ENCODE measurements at regions not wholly inside any gene's neighbourhood (a gene's known extent, or its start where the extent isn't known, plus 50 kb on each side); places are given as distances from the start of the nearest gene placed in this dataset.

DNA sequence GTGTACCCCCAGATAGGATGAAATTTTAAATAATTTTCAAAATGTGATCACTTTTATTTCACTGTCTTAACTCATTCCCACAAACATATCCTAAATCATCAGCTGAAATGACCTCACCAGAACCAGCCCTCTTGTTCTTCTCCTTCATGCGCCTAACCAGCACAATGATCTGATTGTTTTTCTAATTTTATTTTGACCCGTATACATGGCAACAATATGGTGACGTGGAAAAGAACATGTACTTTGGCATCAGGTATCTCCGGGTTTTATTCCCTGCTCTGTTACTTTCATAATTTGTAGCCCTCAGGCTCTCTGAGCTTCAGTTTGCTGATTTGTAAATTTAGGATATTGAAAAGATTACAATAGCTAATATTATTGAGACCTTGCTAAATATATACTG lies 562.4 kb upstream of the ZFP42 start:
- FAIRE-seq, result no peak

DNA sequence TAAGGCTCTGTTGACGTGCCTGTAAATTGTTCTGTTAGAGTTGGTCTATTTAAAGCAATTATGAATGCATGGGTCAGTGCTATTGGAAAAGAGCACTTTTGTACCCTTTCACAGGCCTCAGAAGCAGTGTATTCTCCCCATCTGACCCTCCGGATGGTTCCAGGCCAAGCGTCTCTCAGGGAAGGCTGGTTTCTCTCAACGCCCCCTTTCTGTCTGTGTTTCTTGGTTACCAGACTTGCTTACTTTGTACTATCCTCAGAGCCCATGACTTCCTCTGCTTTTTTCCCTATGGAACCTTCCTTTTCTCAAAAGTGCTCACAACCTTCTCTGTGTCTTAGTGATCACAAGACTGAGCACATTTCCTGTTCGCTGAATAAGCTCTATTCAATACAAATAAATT lies 559.3 kb upstream of the ZFP42 start:
- FAIRE-seq, result no peak

DNA sequence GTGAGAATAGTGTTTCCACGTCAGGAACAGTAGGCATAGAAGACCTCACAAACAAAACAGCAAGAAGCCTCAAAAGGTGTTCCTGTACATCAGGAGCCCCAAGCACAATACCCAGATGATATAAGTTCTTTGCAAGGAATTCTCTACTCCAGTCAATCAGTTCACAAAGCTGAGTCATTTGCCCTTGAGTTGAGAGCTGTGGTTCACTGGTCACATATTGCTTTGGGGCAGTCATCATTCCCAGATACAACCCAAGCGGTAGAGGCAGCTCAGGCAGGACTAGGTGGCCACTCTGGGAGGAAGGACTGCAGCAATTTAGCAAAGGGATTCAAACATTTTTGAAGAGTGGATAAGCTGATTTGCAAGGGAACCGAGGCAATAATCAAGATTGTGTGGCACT lies 551.5 kb upstream of the ZFP42 start:
- no peak for FAIRE-seq

DNA sequence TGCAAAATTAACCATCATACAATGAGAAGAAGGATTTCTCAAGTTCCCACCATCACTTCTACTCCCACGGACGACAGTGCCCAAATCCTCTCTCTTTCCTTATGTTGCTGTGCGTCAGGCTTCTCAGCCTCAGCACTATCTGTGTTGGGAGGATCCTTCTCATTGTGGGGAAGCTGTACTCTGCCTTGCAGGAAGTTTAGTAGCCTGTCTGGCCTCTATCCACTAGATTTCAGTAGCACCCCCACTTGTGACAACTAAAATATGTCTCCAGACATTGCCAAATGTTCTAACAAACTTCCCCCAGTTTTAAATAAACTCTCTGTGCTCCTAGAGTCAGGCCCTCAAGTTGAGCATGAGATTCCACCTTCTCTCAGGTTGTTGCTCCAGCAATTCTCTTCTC lies 545.9 kb upstream of the ZFP42 start:
- FAIRE-seq, result no peak

DNA sequence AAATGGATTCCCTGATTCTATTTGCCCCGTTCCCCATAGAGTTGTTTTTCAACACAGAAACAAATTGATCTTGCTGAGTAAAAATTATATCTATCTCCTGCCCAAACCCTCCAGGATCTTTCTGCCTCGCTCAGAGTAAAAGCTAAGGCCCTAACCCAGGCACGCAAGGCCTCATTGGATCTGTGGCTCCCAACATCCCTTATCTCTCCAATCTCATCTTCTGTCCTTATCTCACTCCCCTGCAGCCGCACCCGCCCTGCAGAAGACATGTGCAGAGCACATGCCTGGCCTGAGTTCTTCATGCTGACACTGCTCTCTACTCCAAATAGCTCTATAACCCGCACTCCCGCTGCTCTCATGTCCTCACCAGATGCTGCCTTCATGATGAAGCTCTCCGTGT lies 543.8 kb upstream of the ZFP42 start:
- FAIRE-seq, result no peak

DNA sequence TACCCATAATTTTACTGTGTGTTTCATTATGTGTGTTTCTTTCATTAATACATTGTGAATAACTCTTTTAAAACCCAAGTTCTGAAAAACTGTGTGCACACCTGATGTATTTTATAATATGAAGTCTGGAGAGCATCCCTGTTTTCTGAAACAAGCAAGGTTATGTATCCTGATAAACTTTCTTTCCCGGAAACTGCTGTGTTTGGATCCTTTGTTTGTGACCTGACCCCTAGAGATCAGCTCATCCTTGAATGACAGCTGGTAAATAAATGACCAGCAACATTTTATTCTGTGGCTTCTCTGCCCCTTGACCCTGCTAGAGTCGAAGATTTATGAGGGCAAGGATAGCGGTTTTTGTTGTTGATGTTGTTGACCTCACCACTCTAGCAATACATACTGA lies 535.6 kb upstream of the ZFP42 start:
- no peak for FAIRE-seq

DNA sequence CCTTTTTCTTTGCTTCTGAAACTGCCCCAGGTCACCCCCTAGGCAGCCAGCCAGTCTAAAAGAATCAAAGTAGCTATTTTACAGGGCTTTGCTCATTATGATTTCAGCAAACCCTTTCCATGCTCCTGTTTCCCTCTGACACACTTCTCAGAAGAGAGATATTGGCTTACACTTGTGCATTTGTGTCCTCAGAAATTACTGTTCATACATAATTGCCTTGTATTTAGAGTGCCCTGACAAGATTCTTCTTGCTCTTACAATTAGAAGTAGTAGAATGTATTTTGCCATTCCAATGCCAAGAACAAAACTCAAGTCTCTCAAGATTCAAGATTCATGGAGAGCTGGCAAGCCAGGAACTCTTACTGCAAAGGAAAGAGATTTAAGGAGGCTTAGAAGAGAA lies 531.0 kb upstream of the ZFP42 start:
- FAIRE-seq, result no peak

DNA sequence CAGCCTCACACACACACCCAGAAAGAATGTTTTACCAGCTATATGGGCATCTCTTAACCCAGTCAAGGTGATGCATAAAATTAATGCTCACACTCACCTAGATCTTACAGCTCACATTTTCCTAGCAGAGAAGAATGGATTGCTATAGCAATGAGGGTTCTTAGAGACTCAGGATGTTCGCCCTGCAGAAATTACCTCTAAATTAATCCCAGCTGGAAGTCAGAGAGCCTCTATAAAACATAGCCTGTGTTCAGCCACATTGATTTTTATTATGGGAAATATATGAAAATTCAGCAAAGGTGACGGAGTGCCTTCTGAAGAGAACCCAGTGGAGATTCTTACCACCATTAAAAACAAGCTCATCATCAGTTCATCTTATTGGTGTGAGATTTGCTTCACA lies 528.3 kb upstream of the ZFP42 start:
- FAIRE-seq, result no peak

DNA sequence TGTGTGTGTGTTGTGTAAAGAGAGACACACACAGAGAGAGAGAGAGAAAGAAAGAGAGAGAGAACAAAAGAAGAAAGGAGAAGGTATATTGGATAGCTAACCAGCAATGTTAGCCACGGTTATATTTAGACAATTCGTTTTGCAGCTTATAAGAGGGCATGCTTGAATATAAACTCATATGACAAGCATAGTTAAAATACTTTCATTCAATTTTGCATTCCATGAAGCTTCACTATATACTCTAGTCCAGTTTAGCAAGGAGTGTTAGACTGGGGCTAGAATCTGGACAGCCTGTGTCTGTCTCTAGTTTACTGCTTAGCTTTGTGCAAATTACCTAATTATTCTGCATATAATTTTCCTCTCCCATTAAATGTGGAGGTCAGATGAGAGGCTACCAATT lies 525.9 kb upstream of the ZFP42 start:
- FAIRE-seq, result no peak

DNA sequence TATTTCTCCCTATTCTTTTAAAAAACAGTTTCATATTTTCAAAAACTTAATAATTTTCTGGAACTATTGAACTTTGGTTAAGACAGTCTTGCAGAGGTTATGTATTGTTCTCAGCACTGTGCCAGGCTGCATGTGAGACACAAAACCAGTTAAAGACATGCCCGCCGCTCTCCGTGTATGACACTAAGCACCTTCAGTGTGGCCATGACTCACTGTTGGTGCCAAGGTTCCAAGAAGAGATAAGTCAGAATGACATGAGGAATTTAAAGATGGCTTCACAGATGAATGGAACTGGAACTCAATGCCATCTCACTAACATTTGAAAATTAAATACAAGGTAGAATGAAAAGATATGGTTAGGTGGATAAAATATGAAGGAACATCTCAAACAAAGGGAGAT lies 525.5 kb upstream of the ZFP42 start:
- FAIRE-seq, result no peak

DNA sequence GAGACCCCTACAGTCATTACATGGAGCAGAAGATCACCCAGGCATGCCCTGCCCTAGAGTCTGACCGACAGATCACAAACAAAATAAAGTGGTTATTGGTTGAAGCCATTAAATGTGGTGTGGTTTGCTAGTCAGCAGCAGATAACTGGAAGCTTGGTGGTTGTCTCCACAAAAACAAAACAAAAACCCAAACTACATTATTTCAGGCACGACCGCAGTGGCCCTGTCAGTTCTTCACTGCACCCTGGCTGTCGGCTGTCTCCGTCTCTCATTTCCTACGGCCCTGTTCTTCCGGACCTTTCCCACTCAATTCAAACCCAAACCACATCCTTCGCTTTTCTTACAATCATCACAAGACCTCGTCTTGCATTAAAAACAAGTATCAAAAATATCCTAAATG lies 521.3 kb upstream of the ZFP42 start:
- no peak for FAIRE-seq

DNA sequence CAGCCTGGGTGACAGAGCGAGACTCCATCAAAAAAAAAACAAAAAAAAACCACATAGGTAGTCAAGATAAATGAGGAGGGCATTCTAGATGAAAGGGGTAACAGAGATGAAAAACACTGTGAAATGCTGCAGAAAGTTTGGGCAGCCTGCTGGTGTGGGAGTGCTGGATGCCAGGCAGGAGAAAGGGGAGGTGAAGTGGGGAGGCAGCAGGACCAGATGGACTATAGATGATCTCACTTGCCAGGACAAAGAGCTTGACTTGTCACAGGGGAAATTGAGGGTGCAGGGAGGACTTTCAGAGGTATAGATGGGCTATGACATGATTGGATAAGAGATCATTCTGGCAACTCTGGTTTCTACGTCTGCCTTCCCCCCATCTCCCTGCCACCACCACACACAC lies 519.7 kb upstream of the ZFP42 start:
- FAIRE-seq, result no peak

DNA sequence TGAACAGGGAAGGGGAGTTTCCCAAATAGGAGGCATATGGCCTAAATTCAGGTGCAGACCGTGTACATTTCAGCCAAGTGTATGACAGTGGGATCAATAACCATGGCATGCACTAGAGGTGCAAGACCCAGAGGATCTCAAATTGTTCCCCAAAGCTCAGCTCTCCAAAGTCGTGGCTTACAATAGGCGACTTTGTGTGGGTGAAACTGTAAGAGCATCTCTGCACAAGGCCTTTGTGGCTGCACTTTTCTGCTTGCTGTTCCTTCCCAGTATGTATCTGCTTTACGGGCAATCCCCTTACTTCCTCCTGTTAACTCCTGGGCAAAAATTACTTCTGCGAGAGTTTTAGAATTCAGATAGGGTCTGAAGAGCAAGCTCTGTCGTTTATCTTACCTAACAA lies 518.3 kb upstream of the ZFP42 start:
- FAIRE-seq, result no peak

DNA sequence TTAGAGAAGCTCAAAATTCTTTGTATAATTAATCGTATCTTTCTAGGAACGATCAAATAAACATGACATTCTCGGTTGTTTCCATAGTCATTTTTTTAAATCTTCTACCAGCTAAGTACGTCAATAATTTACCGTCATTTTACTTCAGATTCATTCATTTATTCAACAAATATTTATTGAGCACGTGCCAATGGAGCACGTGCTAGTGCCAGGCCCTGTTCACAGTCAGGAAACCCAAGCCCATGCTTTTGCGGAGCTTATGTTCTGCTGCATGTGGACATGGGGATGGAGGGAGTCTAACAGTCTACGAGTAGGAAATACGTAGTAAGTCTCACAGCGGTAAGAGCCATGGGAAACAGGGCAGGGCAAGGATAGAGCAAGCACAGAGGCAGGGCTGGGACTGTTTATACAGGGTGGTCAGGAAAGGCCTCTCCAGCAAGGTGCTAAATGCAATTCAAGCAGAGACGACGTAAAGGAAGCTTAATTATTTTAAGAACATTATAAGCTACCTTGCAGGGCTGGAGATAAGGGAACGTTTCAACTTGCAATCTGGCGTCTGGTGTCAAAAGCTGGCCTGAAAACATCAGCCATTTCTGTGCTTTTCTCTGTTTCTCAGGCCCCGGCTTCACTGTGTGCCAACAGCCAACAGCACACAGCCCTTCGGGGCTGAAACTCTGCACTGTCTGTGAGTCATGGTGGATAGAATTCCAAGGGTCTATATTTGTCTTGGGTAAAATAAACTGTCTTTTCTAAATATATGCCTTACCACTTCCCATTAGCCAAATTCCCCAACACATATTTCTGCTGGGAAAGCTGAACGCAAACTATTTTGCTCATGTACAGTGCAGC lies 517.1 kb upstream of the ZFP42 start:
- FAIRE-seq, result no peak

DNA sequence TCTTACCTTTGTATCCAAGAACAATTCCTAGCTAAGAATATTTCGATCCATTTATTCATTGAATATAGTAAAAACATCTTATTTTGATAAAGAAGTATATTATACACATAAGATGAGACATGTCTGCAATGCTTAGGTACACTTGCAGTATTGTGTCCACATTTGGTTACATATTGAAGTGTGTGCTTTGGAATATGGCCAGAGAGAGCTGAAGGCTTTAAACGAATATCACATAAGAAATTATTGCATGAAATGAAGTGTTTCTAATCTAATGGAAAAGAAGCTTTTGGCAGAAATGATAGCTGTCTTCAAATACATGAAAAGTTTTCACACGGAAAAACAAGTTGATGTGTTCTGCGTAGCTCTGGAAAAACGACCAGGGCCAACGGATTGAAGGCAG lies 516.1 kb upstream of the ZFP42 start:
- no peak for FAIRE-seq

DNA sequence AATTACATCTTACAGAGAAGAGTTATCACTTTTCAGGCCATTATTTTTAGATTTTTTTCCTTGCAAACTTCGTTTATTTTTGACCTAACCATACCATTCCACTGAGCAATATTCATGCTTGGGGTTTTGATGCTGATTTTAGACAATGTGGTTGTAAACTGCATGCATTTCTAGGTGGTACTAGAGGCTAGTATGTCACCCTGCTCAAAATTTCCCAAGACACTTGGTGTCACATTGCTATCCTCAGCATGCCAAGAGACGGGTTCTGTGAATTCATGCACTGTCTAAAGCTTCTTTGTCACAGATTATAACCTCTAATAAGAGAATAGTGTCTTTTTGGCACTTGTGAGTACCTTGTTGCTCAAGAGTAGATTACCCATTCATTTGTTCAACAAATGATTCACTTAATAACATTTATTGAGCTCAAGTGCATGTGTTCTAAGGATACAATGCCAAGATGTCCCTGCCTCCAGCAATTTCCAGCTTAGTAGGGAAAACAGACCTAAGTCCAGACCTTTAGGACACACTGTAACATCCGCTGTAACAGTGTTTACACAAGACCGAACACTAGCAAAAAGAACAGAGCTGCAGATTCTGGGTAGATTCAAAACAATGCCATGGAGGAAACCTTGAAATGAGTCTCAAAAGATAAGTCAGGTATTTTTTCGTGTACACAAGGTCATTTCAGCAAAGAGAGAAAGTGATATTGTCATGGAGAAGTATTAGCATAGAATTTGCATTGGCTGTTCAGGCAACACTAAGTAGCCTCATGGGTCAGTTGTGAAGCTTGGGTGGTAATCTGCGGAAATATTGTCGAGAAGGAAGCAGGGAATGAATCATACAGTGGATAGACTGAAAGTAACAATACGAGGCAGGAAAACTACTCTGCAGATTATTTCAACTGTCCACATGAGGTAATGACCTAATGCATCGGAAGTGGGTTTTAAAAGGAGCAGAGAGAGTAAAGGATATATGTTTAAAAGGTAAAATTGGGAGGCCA lies 515.1 kb upstream of the ZFP42 start:
- no peak for FAIRE-seq

DNA sequence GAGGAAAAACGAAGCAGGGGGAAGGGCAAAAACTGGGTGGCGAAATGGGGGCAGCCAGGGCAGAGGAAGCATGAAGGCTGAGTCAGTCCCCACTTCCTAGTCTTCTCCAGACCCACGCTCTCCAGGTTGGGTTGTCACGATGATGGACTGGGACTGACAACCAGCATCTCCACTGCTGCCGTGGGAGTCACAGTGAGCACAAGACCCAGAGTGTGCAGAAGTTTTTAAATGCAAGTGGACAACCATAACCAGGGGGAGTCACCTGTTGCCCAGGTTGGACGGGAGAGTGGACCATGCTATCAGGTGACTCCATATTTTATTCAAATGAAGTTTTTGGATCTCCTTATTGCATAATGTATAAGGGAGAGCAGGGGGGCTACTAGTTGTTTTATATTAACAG lies 511.4 kb upstream of the ZFP42 start:
- FAIRE-seq, result no peak

DNA sequence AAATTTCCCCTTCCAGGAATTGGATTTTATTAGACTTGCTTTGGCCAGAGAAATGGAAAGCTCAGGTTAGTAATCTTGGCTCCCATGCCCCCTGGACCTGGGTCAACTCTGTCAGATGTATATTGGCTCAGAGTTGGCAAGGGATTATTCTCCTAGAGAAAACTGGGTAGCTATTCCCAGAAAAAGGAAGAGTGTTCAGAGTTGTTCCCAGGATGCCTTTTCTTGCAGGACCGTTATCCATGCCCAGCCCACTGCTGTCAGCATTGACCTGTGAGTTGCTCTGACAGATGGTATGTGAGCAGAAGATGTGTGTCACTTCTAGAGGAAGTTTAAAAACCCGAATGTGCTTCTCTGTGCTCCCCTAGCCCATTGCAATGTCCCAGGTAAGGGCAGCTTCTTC lies 509.9 kb upstream of the ZFP42 start:
- no peak for FAIRE-seq

DNA sequence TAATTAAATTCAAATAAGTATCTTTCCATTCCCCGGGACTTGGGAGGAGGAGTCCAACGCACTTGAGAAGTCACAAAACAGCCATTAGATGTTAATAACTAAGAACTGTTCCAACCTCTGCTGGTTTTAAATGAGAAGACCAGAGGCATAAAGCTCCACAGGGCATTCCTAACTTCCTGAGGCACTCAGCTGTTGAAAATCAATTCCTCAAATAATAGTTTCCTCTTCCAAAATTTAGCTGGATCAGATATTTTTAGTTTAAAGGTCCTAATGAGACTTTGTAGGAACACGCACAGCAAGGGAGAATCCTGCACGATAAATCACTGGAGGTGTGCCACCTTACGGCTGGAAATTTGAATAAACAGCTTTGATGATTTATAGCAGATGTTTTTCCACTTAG lies 504.3 kb upstream of the ZFP42 start:
- FAIRE-seq, result no peak

DNA sequence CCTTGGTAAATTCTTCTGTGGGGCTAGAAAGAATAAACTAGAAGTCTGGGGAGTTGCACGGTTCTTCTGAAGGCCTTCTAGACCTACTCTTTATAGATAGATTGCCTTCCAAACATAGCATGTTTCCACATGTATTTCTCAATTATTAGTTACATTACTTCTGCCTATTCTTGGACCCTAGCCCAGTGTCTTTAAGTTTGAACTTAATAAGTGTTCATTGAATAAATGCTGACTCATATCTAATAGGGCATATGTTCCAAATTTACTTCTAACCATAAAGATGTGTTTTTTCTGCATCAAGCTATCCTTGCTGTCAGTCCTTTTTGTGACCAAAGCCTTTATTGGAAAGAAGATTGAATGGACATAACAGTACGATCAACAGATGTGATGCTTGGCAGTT lies 503.6 kb upstream of the ZFP42 start:
- FAIRE-seq, result no peak

DNA sequence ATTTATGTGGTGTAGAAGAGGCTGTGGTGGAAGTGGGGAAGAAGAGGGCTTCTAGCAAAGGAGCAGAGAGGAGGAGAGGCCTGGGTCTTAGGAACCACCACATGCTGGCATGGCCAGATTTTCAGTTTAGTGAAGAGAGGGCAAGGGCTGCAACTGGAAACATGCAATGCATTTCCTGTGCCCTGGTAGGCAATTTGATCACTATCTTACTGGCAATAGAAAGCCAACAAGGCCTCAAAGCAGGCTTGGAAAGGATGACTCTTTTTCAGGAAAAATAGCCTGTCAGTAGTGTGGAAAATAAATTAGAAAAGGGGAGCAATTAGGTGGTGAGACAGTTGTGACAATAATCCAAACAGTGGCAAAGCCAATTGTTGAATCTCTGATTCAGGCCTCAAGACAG lies 501.9 kb upstream of the ZFP42 start:
- FAIRE-seq, result no peak

DNA sequence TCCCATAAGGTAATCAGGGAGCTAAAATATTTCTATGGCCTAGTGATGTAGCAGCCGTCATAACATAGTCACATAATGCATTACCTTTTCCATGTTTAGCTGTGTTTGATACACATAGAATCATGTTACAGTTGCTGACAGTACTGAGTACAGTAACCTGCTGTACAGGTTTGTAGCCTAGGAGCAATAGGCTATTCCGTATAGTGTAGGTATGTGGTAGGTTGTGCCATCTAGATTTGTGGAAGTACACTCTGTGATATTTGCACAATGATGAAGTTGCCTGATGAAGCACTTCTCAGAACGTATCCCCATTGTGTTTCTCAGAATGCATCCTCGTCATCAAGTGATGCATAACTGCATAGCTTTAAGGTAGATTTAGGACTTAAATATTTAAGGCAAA lies 495.6 kb upstream of the ZFP42 start:
- no peak for FAIRE-seq

DNA sequence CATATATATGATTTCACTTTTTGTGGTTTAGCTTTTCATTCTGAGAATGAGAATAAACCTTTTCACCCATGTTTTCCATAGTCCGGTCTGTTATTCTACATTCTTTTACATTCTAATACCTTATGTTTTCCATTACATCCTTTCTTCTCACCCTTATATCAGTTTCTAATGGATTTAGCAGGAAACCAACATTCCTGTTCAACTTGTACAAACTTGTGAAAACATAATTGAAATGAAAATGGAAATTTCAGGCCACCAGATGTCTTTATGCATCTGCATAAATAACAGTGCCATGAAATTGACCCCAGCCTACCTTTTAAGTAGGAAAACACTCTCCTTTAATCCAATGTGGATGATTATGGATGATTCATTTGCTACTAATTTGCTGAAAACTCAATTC lies 494.8 kb upstream of the ZFP42 start:
- no peak for FAIRE-seq

DNA sequence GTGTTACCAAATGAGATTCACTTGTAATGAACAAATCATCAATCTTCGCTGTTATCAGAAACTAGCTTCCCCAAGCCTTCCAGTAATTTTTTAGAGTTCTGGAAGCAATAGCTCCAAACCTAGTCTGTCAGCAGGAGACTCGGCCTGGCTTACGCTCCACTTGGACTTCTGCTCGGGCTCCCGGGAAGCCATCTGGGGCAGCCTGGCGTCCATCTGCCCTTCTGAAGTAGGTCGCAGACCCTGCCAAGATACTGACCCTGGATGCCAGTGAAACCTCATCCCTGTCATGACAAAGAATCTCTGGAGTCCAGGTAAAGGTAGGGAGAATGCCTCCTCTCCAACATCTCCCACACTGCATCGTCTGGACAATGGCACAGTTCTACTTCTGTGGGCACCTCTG lies 493.8 kb upstream of the ZFP42 start:
- no peak for FAIRE-seq

All from endometrium (tissue), 2 donors.